BE2C (cell line): ENCODE measurements at regions not wholly inside any gene's neighbourhood (a gene's known extent, or its start where the extent isn't known, plus 50 kb on each side); places are given as distances from the start of the nearest gene placed in this dataset.

Source experiments
- DNase-seq: peaks from one replicate; pipeline ENCODE4 v3.0.0-alpha.2; 2020
- H3K27me3 ChIP-seq: fragments of 250-450 bp; sonication (Bioruptor Pico); 2 replicates; pipeline ENCODE4 v1.5.1; 2020; ENCODE audit warnings: mild to moderate bottlenecking
- H3K36me3 ChIP-seq: fragments of 250-450 bp; sonication (Bioruptor Pico); 2 replicates; pipeline ENCODE4 v1.5.1; 2020; ENCODE audit warnings: mild to moderate bottlenecking
- H3K4me1 ChIP-seq: fragments of 250-450 bp; sonication (Bioruptor Pico); 2 replicates; pipeline ENCODE4 v1.5.1; 2020
- H3K4me3 ChIP-seq: 2 replicates; pipeline ENCODE4 v1.5.1; 2011; ENCODE audit warnings: low read depth, low read length
- H3K9me3 ChIP-seq: fragments of 250-450 bp; sonication (Bioruptor Pico); 2 replicates; pipeline ENCODE4 v1.5.1; 2020
- TF ChIP-seq, protein P1 (sequence below): IDR thresholded peaks from 2 replicates; pipeline ENCODE4 v1.5.1; 2012; ENCODE audit warnings: mild to moderate bottlenecking, low read depth, low read length

GRCh38 chr4:10276152-10276551, 159.6 kb upstream of the WDR1 start:
- no peaks in the 10 kb centered on the region for H3K9me3 ChIP-seq
- TF ChIP-seq, protein P1, sequence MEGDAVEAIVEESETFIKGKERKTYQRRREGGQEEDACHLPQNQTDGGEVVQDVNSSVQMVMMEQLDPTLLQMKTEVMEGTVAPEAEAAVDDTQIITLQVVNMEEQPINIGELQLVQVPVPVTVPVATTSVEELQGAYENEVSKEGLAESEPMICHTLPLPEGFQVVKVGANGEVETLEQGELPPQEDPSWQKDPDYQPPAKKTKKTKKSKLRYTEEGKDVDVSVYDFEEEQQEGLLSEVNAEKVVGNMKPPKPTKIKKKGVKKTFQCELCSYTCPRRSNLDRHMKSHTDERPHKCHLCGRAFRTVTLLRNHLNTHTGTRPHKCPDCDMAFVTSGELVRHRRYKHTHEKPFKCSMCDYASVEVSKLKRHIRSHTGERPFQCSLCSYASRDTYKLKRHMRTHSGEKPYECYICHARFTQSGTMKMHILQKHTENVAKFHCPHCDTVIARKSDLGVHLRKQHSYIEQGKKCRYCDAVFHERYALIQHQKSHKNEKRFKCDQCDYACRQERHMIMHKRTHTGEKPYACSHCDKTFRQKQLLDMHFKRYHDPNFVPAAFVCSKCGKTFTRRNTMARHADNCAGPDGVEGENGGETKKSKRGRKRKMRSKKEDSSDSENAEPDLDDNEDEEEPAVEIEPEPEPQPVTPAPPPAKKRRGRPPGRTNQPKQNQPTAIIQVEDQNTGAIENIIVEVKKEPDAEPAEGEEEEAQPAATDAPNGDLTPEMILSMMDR, result no peak
- DNase-seq, result no peak
- H3K27me3 ChIP-seq, result no peaks in the 10 kb centered on the region
- no peaks in the 10 kb centered on the region for H3K4me1 ChIP-seq
- no peaks in the 10 kb centered on the region for H3K36me3 ChIP-seq
- no peak overlapping the region for H3K4me3 ChIP-seq

- no peak for DNase-seq
- no peaks in the 10 kb centered on the region for H3K4me1 ChIP-seq
- no peaks in the 10 kb centered on the region for H3K9me3 ChIP-seq
- H3K36me3 ChIP-seq, result no peaks in the 10 kb centered on the region
- TF ChIP-seq, protein P1, result no peak
- no peaks in the 10 kb centered on the region for H3K27me3 ChIP-seq
- no peak overlapping the region for H3K4me3 ChIP-seq
These were observed 159.1 kb upstream of the WDR1 start for GRCh38 chr4:10275696-10276095.

- no peaks in the 10 kb centered on the region for H3K27me3 ChIP-seq
- no peaks in the 10 kb centered on the region for H3K4me1 ChIP-seq
- H3K4me3 ChIP-seq, result no peak overlapping the region
- H3K9me3 ChIP-seq, result no peaks in the 10 kb centered on the region
- H3K36me3 ChIP-seq, result no peaks in the 10 kb centered on the region
- DNase-seq, result no peak
- TF ChIP-seq, protein P1, result no peak
These were observed 156.4 kb upstream of the WDR1 start for GRCh38 chr4:10273030-10273429.

DNA sequence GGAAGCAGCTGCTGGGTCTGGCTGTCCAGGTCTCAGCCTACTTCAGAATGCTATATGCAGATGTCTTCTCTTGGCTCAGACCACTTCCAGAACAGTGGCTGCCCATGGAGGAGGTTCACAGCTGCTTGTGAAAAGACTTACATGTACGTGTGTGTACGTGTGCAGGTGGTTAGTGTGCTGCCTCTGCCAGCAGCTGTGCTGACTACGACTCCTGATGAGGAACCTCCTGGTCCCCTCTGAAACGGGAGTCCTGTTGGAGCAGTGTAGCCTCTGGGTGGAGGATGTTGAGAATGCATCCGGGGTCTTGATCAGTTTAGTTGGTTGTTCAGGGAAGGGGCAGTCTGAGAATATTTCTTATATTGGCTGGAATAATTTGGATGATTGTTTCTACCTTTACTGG, 155.9 kb upstream of the WDR1 start:
- no peak for DNase-seq
- H3K27me3 ChIP-seq, result no peaks in the 10 kb centered on the region

GRCh38 chr4:10267066-10267465, 150.5 kb upstream of the WDR1 start:
- H3K36me3 ChIP-seq, result no peaks in the 10 kb centered on the region
- no peaks in the 10 kb centered on the region for H3K27me3 ChIP-seq
- no peaks in the 10 kb centered on the region for H3K9me3 ChIP-seq
- DNase-seq, result no peak
- H3K4me3 ChIP-seq, result no peak overlapping the region
- H3K4me1 ChIP-seq, result no peaks in the 10 kb centered on the region
- TF ChIP-seq, protein P1, result no peak

More for the DNA sequence above, 155.9 kb upstream of the WDR1 start:
- Histone ChIP-seq H3K9me3 (no peaks in the 10 kb centered on the region), H3K4me1 (no peaks in the 10 kb centered on the region), H3K36me3 (no peaks in the 10 kb centered on the region), H3K4me3 (no peak overlapping the region)
- TF ChIP-seq, protein P1, result no peak

GRCh38 chr4:10260777-10261176, 144.2 kb upstream of the WDR1 start:
- DNase-seq, result no peak
- H3K4me1 ChIP-seq, result no peaks in the 10 kb centered on the region
- H3K4me3 ChIP-seq, result no peak overlapping the region
- no peaks in the 10 kb centered on the region for H3K9me3 ChIP-seq
- no peaks in the 10 kb centered on the region for H3K27me3 ChIP-seq
- TF ChIP-seq, protein P1, result no peak
- H3K36me3 ChIP-seq, result no peaks in the 10 kb centered on the region
